ENCODE measurements at regions not wholly inside any gene's neighbourhood (a gene's known extent, or its start where the extent isn't known, plus 50 kb on each side); places are given as distances from the start of the nearest gene placed in this dataset.

GRCh38 chr5:17400724-17401469, 97.1 kb upstream of the TAF11L2 start:
- intact Hi-C loops (cut with micrococcal nuclease) = no loop called here
- Histone ChIP-seq H3K27me3 (ENCODE audit: control insufficient read depth, insufficient read depth, low read length) (no peaks in the 10 kb centered on the region), H3K36me3 (ENCODE audit: control insufficient read depth, insufficient read depth, low read length) (no peaks in the 10 kb centered on the region), H3K4me1 (ENCODE audit: control insufficient read depth, insufficient read depth, low read length) (no peaks in the 10 kb centered on the region), H3K27ac (ENCODE audit: low read length) (no peak overlapping the region), H3K4me3 (ENCODE audit: low read length) (no peak overlapping the region), H3K9me3 (ENCODE audit: control insufficient read depth, insufficient read depth, low read length) (no peaks in the 10 kb centered on the region)
- TF ChIP-seq CTCF (IDR thresholded peaks at IDR 0.05) = no peak
- DNase-seq = no peak
- Mint-ChIP-seq H3K4me3 (no peak overlapping the region), H3K9me3 (peaks cover 9 to 14% of the 10 kb centered on the region in 2 donors), H3K4me1 (no peaks in the 10 kb centered on the region), H3K36me3 (no peaks in the 10 kb centered on the region), H3K27me3 (ENCODE audit: low read depth in 2 of 2) (no peaks in the 10 kb centered on the region), H3K27ac (no peak overlapping the region)
- 59% methylated on average over 8 of the region's 11 CpGs for WGBS (ENCODE audit: insufficient coverage)
- no peak for ATAC-seq

DNA sequence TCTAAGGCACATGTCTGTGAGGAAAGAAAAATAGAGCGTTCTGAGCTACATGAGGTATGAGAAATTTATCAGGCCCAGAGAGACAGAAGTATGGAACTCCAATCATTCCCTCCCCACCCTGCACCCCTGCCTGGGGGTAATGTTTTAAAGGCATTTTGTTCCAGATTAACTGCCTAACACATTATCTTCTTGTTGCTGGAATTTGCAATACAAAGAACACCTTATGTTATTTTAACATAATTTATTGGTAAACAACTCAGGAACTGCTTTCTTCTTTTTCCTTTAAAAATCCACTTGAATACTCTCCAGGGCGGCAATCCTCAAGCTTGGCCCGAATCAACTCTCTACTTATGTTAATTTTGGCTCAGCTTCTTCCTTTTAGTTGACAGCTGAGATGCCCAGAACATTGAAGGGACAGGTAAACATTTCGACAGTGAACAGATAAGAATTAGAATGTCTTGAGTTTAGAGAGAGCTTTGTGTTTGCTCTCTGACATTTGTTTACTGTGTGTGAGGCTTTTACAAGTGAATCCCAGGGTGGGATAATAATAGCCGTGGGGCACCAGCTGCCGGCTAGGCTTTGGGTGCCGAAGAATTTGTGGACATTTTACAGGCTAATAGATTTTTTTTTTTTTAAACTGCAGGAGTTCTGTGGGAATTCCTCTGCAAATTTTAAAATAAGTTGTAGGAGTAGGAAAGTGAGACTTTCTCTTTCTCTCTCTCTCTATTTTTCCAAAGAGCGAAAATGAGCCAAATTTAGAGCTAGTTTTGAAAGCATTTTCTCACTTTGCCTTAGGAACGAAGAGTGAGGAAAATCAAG, 96.4 kb upstream of the TAF11L2 start:
- no peak overlapping the region for H3K27ac Mint-ChIP-seq

GRCh38 chr5:17402289-17403121, 95.5 kb upstream of the TAF11L2 start:
- H3K27me3 Mint-ChIP-seq (ENCODE audit: low read depth in 2 of 2) = no peaks in the 10 kb centered on the region
- DNase-seq = no peak
- Histone ChIP-seq H3K36me3 (ENCODE audit: control insufficient read depth, insufficient read depth, low read length) (no peaks in the 10 kb centered on the region), H3K27me3 (ENCODE audit: control insufficient read depth, insufficient read depth, low read length) (no peaks in the 10 kb centered on the region), H3K4me3 (ENCODE audit: low read length) (no peak overlapping the region), H3K27ac (ENCODE audit: low read length) (no peak overlapping the region), H3K4me1 (ENCODE audit: control insufficient read depth, insufficient read depth, low read length) (no peaks in the 10 kb centered on the region), H3K9me3 (ENCODE audit: control insufficient read depth, insufficient read depth, low read length) (no peaks in the 10 kb centered on the region)
- no peak for TF ChIP-seq CTCF (IDR thresholded peaks at IDR 0.05)
- ATAC-seq = no peak
- H3K4me3 Mint-ChIP-seq = no peak overlapping the region
- intact Hi-C loops (cut with micrococcal nuclease) = no loop called here
- H3K27ac Mint-ChIP-seq = no peak overlapping the region
- no peaks in the 10 kb centered on the region for H3K36me3 Mint-ChIP-seq
- no peaks in the 10 kb centered on the region for H3K4me1 Mint-ChIP-seq
- WGBS (ENCODE audit: insufficient coverage) = 74% methylated on average over 10 of the region's 10 CpGs
- H3K9me3 Mint-ChIP-seq = peaks cover 8 to 13% of the 10 kb centered on the region in 2 donors

More for the DNA sequence above, 96.4 kb upstream of the TAF11L2 start:
- Mint-ChIP-seq H3K4me3 (no peak overlapping the region), H3K27me3 (ENCODE audit: low read depth in 2 of 2) (no peaks in the 10 kb centered on the region), H3K4me1 (no peaks in the 10 kb centered on the region), H3K9me3 (peaks cover 9 to 13% of the 10 kb centered on the region in 2 donors), H3K36me3 (no peaks in the 10 kb centered on the region)
- H3K9me3 ChIP-seq (ENCODE audit: control insufficient read depth, insufficient read depth, low read length) = no peaks in the 10 kb centered on the region
- no peak overlapping the region for H3K27ac ChIP-seq (ENCODE audit: low read length)
- no peak for DNase-seq
- no peaks in the 10 kb centered on the region for H3K4me1 ChIP-seq (ENCODE audit: control insufficient read depth, insufficient read depth, low read length)
- no peaks in the 10 kb centered on the region for H3K27me3 ChIP-seq (ENCODE audit: control insufficient read depth, insufficient read depth, low read length)
- TF ChIP-seq CTCF (IDR thresholded peaks at IDR 0.05) = no peak
- H3K4me3 ChIP-seq (ENCODE audit: low read length) = no peak overlapping the region
- ATAC-seq = no peak
- 88% methylated on average over 8 of the region's 9 CpGs for WGBS (ENCODE audit: insufficient coverage)
- H3K36me3 ChIP-seq (ENCODE audit: control insufficient read depth, insufficient read depth, low read length) = no peaks in the 10 kb centered on the region
- intact Hi-C loops (cut with micrococcal nuclease) = no loop called here
